H9 (cell line): ENCODE measurements at regions not wholly inside any gene's neighbourhood (a gene's known extent, or its start where the extent isn't known, plus 50 kb on each side); places are given as distances from the start of the nearest gene placed in this dataset.

ENCODE experiments used
- DNase-seq: peaks from one replicate; pipeline ENCODE4 v3.0.0-alpha.2; 2017
- H2AFZ ChIP-seq: one replicate; pipeline ENCODE4 v1.6.1; 2013; ENCODE audit warnings: mild to moderate bottlenecking, low read length, control low read depth, moderate library complexity
- H2AK5ac ChIP-seq: 2 replicates; pipeline ENCODE4 v1.6.1; 2013; ENCODE audit warnings: low read length, control low read depth, mixed read lengths; ENCODE audit not compliant: insufficient read length
- H2BK120ac ChIP-seq: one replicate; pipeline ENCODE4 v1.6.1; 2013; ENCODE audit warnings: low read depth, mild to moderate bottlenecking, low read length, control low read depth, inconsistent platforms; ENCODE audit not compliant: poor library complexity, severe bottlenecking
- H2BK12ac ChIP-seq: 2 replicates; pipeline ENCODE4 v1.6.1; 2013; ENCODE audit warnings: low read length, control low read depth, mixed read lengths, low read depth; ENCODE audit not compliant: insufficient read length
- H2BK15ac ChIP-seq: 2 replicates; pipeline ENCODE4 v1.6.1; 2013; ENCODE audit warnings: low read depth, low read length, control low read depth
- H2BK20ac ChIP-seq: one replicate; pipeline ENCODE4 v1.6.1; 2013; ENCODE audit warnings: low read depth, mild to moderate bottlenecking, low read length, control low read depth, inconsistent platforms; ENCODE audit not compliant: poor library complexity, severe bottlenecking
- H2BK5ac ChIP-seq: 2 replicates; pipeline ENCODE4 v1.6.1; 2013; ENCODE audit warnings: low read length, control low read depth, mixed read lengths; ENCODE audit not compliant: insufficient read length
- H3K14ac ChIP-seq: 2 replicates; pipeline ENCODE4 v1.6.1; 2013; ENCODE audit warnings: low read length, control low read depth; ENCODE audit not compliant: insufficient read depth
- H3K18ac ChIP-seq: 2 replicates; pipeline ENCODE4 v1.6.1; 2013; ENCODE audit warnings: low read depth, mild to moderate bottlenecking, mixed read lengths, low read length, control low read depth; ENCODE audit not compliant: insufficient read length
- H3K23ac ChIP-seq: 2 replicates; pipeline ENCODE4 v1.6.1; 2013; ENCODE audit warnings: low read length, control low read depth, mixed read lengths, low read depth; ENCODE audit not compliant: insufficient read length
- H3K23me2 ChIP-seq: 2 replicates; pipeline ENCODE4 v1.6.1; 2013; ENCODE audit warnings: low read depth, mild to moderate bottlenecking, mixed read lengths, low read length, control low read depth; ENCODE audit not compliant: insufficient read length, poor library complexity, severe bottlenecking
- H3K27ac ChIP-seq: 2 replicates; pipeline ENCODE4 v1.5.1; 2013; ENCODE audit warnings: low read length, control low read depth, mixed read lengths, low read depth; ENCODE audit not compliant: insufficient read length
- H3K27me3 ChIP-seq: 2 replicates; pipeline ENCODE4 v1.6.1; 2013; ENCODE audit warnings: low read length, control low read depth, inconsistent platforms; ENCODE audit not compliant: insufficient read depth
- H3K4ac ChIP-seq: 2 replicates; pipeline ENCODE4 v1.6.1; 2013; ENCODE audit warnings: low read depth, mild to moderate bottlenecking, control low read depth, inconsistent platforms, low read length, moderate library complexity
- H3K4me1 ChIP-seq: 2 replicates; pipeline ENCODE4 v1.6.1; 2013; ENCODE audit warnings: low read length, control low read depth, inconsistent platforms; ENCODE audit not compliant: insufficient read depth
- H3K4me2 ChIP-seq: 2 replicates; pipeline ENCODE4 v1.6.1; 2013; ENCODE audit warnings: low read length, control low read depth, mixed read lengths; ENCODE audit not compliant: insufficient read length, insufficient read depth
- H3K56ac ChIP-seq: 2 replicates; pipeline ENCODE4 v1.6.1; 2013; ENCODE audit warnings: low read depth, mild to moderate bottlenecking, mixed read lengths, low read length, control low read depth; ENCODE audit not compliant: insufficient read length
- H3K79me1 ChIP-seq: 2 replicates; pipeline ENCODE4 v1.6.1; 2013; ENCODE audit warnings: low read depth, mild to moderate bottlenecking, moderate library complexity, low read length, control low read depth, inconsistent platforms; ENCODE audit not compliant: insufficient read depth, poor library complexity, severe bottlenecking
- H3K79me2 ChIP-seq: 2 replicates; pipeline ENCODE4 v1.6.1; 2013; ENCODE audit warnings: low read length, control low read depth, inconsistent platforms; ENCODE audit not compliant: insufficient read depth
- H3K9ac ChIP-seq: 2 replicates; pipeline ENCODE4 v1.6.1; 2013; ENCODE audit warnings: low read length, control low read depth, mixed read lengths; ENCODE audit not compliant: insufficient read length; ENCODE audit errors: extremely low read depth
- H3K9me3 ChIP-seq: one replicate; pipeline ENCODE4 v1.6.1; 2013; ENCODE audit warnings: low read depth, low read length, inconsistent platforms; ENCODE audit not compliant: control insufficient read depth
- H3T11ph ChIP-seq: one replicate; pipeline ENCODE4 v1.6.1; 2013; ENCODE audit warnings: mild to moderate bottlenecking, low read length, control low read depth, inconsistent platforms
- H4K20me1 ChIP-seq: one replicate; pipeline ENCODE4 v1.6.1; 2013; ENCODE audit not compliant: control insufficient read depth, insufficient read length, insufficient read depth
- H4K5ac ChIP-seq: 2 replicates; pipeline ENCODE4 v1.6.1; 2013; ENCODE audit warnings: low read depth, mild to moderate bottlenecking, mixed read lengths, low read length, control low read depth; ENCODE audit not compliant: insufficient read length
- H4K8ac ChIP-seq: replicated peaks from 2 replicates; pipeline ENCODE4 v1.6.1; 2013; ENCODE audit warnings: low read length, control low read depth, mixed read lengths, low read depth; ENCODE audit not compliant: insufficient read length
- H4K91ac ChIP-seq: 2 replicates; pipeline ENCODE4 v1.6.1; 2013; ENCODE audit warnings: low read depth, mild to moderate bottlenecking, moderate library complexity, mixed read lengths, low read length, control low read depth; ENCODE audit not compliant: insufficient read length
- H3K27ac Mint-ChIP-seq, 3 experiments: 2 replicates in 2 of 3; 3 replicates in 1 of 3; pipeline ENCODE4 v1.8.0; 2020 to 2021; ENCODE audit warnings: mixed read lengths in 3 of 3, mild to moderate bottlenecking in 1 of 3, moderate library complexity in 1 of 3
- H3K27me3 Mint-ChIP-seq: 2 replicates; pipeline ENCODE4 v1.8.0; 2021; ENCODE audit warnings: low read depth, mild to moderate bottlenecking, moderate library complexity, mixed read lengths
- H3K36me3 Mint-ChIP-seq, 3 experiments: 2 replicates in 2 of 3; 3 replicates in 1 of 3; pipeline ENCODE4 v1.8.0; 2020 to 2021; ENCODE audit warnings: low read depth in 3 of 3, mixed read lengths in 3 of 3; ENCODE audit not compliant: insufficient read depth in 1 of 3
- H3K4me1 Mint-ChIP-seq, 2 experiments: 2 replicates each; pipeline ENCODE4 v1.8.0; 2020; ENCODE audit warnings: mixed read lengths in 2 of 2
- H3K4me3 Mint-ChIP-seq, 2 experiments: 2 replicates in 1 of 2; 3 replicates in 1 of 2; pipeline ENCODE4 v1.8.0; 2020 to 2021; ENCODE audit warnings: mild to moderate bottlenecking in 2 of 2, mixed read lengths in 2 of 2, moderate library complexity in 1 of 2
- H3K9me3 Mint-ChIP-seq, 2 experiments: 2 replicates in 1 of 2; 3 replicates in 1 of 2; pipeline ENCODE4 v1.8.0; 2020; ENCODE audit warnings: mild to moderate bottlenecking in 2 of 2, mixed read lengths in 2 of 2, moderate library complexity in 1 of 2
- CTCF ChIP-seq: fragments of 200-600 bp; sonication (generic); conservative IDR thresholded peaks from 3 replicates; pipeline ENCODE4 v1.8.0; 2021; ENCODE audit warnings: antibody characterized with exemption, mild to moderate bottlenecking
- WGBS: extraction: QIAGEN DNeasy Blood & Tissue Kit; methylation state at CpG from one replicate; pipeline ENCODE4 v1.1.7; 2013; ENCODE audit warnings: missing lambda C conversion rate, low lambda C conversion rate, mixed read lengths; ENCODE audit not compliant: insufficient read length; ENCODE audit errors: extremely low coverage; 5-methylcytosine and 5-hydroxymethylcytosine counted together

- no peaks in the 10 kb centered on the region for H3K79me2 ChIP-seq
- H3K4me1 ChIP-seq, result no peaks in the 10 kb centered on the region
- DNase-seq, result no peak
- peaks cover 11% of the 10 kb centered on the region for H3K9me3 ChIP-seq
- H2BK15ac ChIP-seq, result no peak overlapping the region
- no peak overlapping the region for H3K23ac ChIP-seq
- H3K18ac ChIP-seq, result no peak overlapping the region
- H3K27me3 ChIP-seq, result no peaks in the 10 kb centered on the region
- no peak overlapping the region for H3T11ph ChIP-seq
- Mint-ChIP-seq H3K27me3 (no peaks in the 10 kb centered on the region), H3K36me3 (peaks cover 10 to 29% (median 15%) of the 10 kb centered on the region in 3 experiments; a peak in 6 of 7 replicates), H3K9me3 (peaks cover 29 to 36% of the 10 kb centered on the region in 2 experiments), H3K4me1 (no peaks in the 10 kb centered on the region), H3K27ac (no peak overlapping the region), H3K4me3 (no peak overlapping the region)
- TF ChIP-seq CTCF, result no peak
- H3K14ac ChIP-seq, result no peak overlapping the region
- no peak overlapping the region for H2AFZ ChIP-seq
- H2AK5ac ChIP-seq, result no peak overlapping the region
- H3K27ac ChIP-seq, result no peak overlapping the region
- WGBS, result no CpG with 5 or more reads among the region's 1 CpG
- H3K4ac ChIP-seq, result no peak overlapping the region
- no peak overlapping the region for H2BK5ac ChIP-seq
- no peak overlapping the region for H4K91ac ChIP-seq
- no peak overlapping the region for H2BK120ac ChIP-seq
- no peak overlapping the region for H2BK12ac ChIP-seq
- H4K20me1 ChIP-seq, result no peaks in the 10 kb centered on the region
- no peak overlapping the region for H3K56ac ChIP-seq
- H4K5ac ChIP-seq, result no peak overlapping the region
- no peak overlapping the region for H2BK20ac ChIP-seq
- H3K4me2 ChIP-seq, result no peak overlapping the region
- no peaks in the 10 kb centered on the region for H3K23me2 ChIP-seq
- H3K9ac ChIP-seq, result no peak overlapping the region
- no peaks in the 10 kb centered on the region for H3K79me1 ChIP-seq
- H4K8ac ChIP-seq, result no peak overlapping the region
Observed at GRCh38 chr9:12230708-12231107, 462.5 kb upstream of the TYRP1 start.
